Neural progenitor cell (in vitro differentiated cells): ENCODE measurements at regions not wholly inside any gene's neighbourhood (a gene's known extent, or its start where the extent isn't known, plus 50 kb on each side); places are given as distances from the start of the nearest gene placed in this dataset.

Experiments
- DNase-seq: peaks from one replicate; pipeline ENCODE4 v3.0.0-alpha.2; 2016; ENCODE audit warnings: low spot score
- H2AFZ ChIP-seq: fragments of 200-600 bp; sonication (generic); replicated peaks from 2 replicates; pipeline ENCODE4 v1.6.1; 2016; ENCODE audit warnings: antibody characterized with exemption
- H3F3A ChIP-seq: fragments of 200-600 bp; sonication (generic); 2 replicates; pipeline ENCODE4 v1.6.1; 2016; ENCODE audit warnings: antibody characterized with exemption, low read depth
- H3K27ac ChIP-seq: fragments of 200-600 bp; sonication (generic); 2 replicates; pipeline ENCODE4 v1.5.1; 2016; ENCODE audit warnings: mild to moderate bottlenecking
- H3K27me3 ChIP-seq: fragments of 200-600 bp; sonication (generic); 2 replicates; pipeline ENCODE4 v1.6.1; 2016; ENCODE audit warnings: mild to moderate bottlenecking, moderate library complexity
- H3K36me3 ChIP-seq: fragments of 200-600 bp; sonication (generic); 2 replicates; pipeline ENCODE4 v1.5.1; 2016
- H3K4me1 ChIP-seq: fragments of 200-600 bp; sonication (generic); 2 replicates; pipeline ENCODE4 v1.6.1; 2016; ENCODE audit warnings: mixed run types
- H3K4me2 ChIP-seq: fragments of 200-600 bp; sonication (generic); 2 replicates; pipeline ENCODE4 v1.6.1; 2016
- H3K4me3 ChIP-seq: fragments of 200-600 bp; sonication (generic); 2 replicates; pipeline ENCODE4 v1.5.1; 2016
- H3K79me2 ChIP-seq: fragments of 200-600 bp; sonication (generic); 2 replicates; pipeline ENCODE4 v1.6.1; 2016; ENCODE audit warnings: low read depth
- H3K9ac ChIP-seq: fragments of 200-600 bp; sonication (generic); 2 replicates; pipeline ENCODE4 v1.6.1; 2016
- H3K9me3 ChIP-seq: fragments of 200-600 bp; sonication (generic); 2 replicates; pipeline ENCODE4 v1.5.1; 2016; ENCODE audit warnings: low read depth
- H4K20me1 ChIP-seq: fragments of 200-600 bp; sonication (generic); 2 replicates; pipeline ENCODE4 v1.6.1; 2016; ENCODE audit warnings: low read depth
- H3K27ac Mint-ChIP-seq: 3 replicates; pipeline ENCODE4 v1.8.0; 2021; ENCODE audit warnings: mixed read lengths
- H3K27me3 Mint-ChIP-seq: 2 replicates; pipeline ENCODE4 v1.8.0; 2022; ENCODE audit warnings: low read depth, mild to moderate bottlenecking, inconsistent platforms, moderate library complexity, mixed read lengths; ENCODE audit not compliant: insufficient read depth
- H3K36me3 Mint-ChIP-seq: 3 replicates; pipeline ENCODE4 v1.8.0; 2021; ENCODE audit warnings: mixed read lengths
- H3K4me1 Mint-ChIP-seq: 3 replicates; pipeline ENCODE4 v1.8.0; 2021; ENCODE audit warnings: mixed read lengths
- H3K4me3 Mint-ChIP-seq: 3 replicates; pipeline ENCODE4 v1.8.0; 2021; ENCODE audit warnings: mild to moderate bottlenecking, moderate library complexity, mixed read lengths
- H3K9me3 Mint-ChIP-seq: 3 replicates; pipeline ENCODE4 v1.8.0; 2020; ENCODE audit warnings: mixed read lengths
- CTCF ChIP-seq: fragments of 200-600 bp; sonication (generic); IDR thresholded peaks from 2 replicates; pipeline ENCODE4 v1.5.1; 2017; ENCODE audit warnings: antibody characterized with exemption, mild to moderate bottlenecking
- EZH2 ChIP-seq: fragments of 200-600 bp; sonication (generic); IDR thresholded peaks from 2 replicates; pipeline ENCODE4 v1.6.1; 2017; ENCODE audit warnings: antibody characterized with exemption, mild to moderate bottlenecking, moderate library complexity
- EZH2phosphoT487 ChIP-seq: fragments of 200-600 bp; sonication (generic); IDR thresholded peaks from 2 replicates; pipeline ENCODE4 v1.6.1; 2017; ENCODE audit warnings: antibody characterized with exemption

GRCh38 chr6:18595774-18596530 lies 208.8 kb downstream of the RNF144B start:
- Histone ChIP-seq H3K36me3 (no peaks in the 10 kb centered on the region), H3F3A (no peaks in the 10 kb centered on the region), H4K20me1 (no peaks in the 10 kb centered on the region), H3K27me3 (no peaks in the 10 kb centered on the region), H3K9ac (no peak overlapping the region), H3K27ac (no peak overlapping the region), H3K4me1 (no peaks in the 10 kb centered on the region), H3K4me2 (no peak overlapping the region), H3K79me2 (no peaks in the 10 kb centered on the region), H3K9me3 (no peaks in the 10 kb centered on the region), H3K4me3 (no peak overlapping the region), H2AFZ (peak overlapping the region; percentile 81)
- no peaks in the 10 kb centered on the region for H3K9me3 Mint-ChIP-seq
- H3K27me3 Mint-ChIP-seq, result peaks cover 2% of the 10 kb centered on the region
- peaks cover 18% of the 10 kb centered on the region for H3K4me1 Mint-ChIP-seq
- H3K36me3 Mint-ChIP-seq, result no peaks in the 10 kb centered on the region
- peak; percentile 83 for DNase-seq
- H3K4me3 Mint-ChIP-seq, result no peak overlapping the region
- TF ChIP-seq EZH2phosphoT487, result no peak
- peak; percentile 96 for TF ChIP-seq CTCF
- no peak for TF ChIP-seq EZH2
- H3K27ac Mint-ChIP-seq, result no peak overlapping the region

GRCh38 chr6:18596531-18596835 lies 209.3 kb downstream of the RNF144B start:
- H4K20me1 ChIP-seq, result no peaks in the 10 kb centered on the region
- no peak overlapping the region for H3K4me2 ChIP-seq
- H3K9ac ChIP-seq, result no peak overlapping the region
- no peaks in the 10 kb centered on the region for H3K9me3 ChIP-seq
- no peak for TF ChIP-seq CTCF
- no peak for TF ChIP-seq EZH2
- no peak for TF ChIP-seq EZH2phosphoT487
- H3K27me3 ChIP-seq, result no peaks in the 10 kb centered on the region
- no peak for DNase-seq
- peak overlapping the region; percentile 81 for H2AFZ ChIP-seq
- no peaks in the 10 kb centered on the region for H3K9me3 Mint-ChIP-seq
- no peaks in the 10 kb centered on the region for H3K4me1 ChIP-seq
- no peaks in the 10 kb centered on the region for H3K36me3 Mint-ChIP-seq
- H3K27ac ChIP-seq, result no peak overlapping the region
- no peak overlapping the region for H3K4me3 Mint-ChIP-seq
- H3K79me2 ChIP-seq, result no peaks in the 10 kb centered on the region
- peaks cover 2% of the 10 kb centered on the region for H3K27me3 Mint-ChIP-seq
- peaks cover 18% of the 10 kb centered on the region for H3K4me1 Mint-ChIP-seq
- H3F3A ChIP-seq, result no peaks in the 10 kb centered on the region
- H3K4me3 ChIP-seq, result no peak overlapping the region
- no peaks in the 10 kb centered on the region for H3K36me3 ChIP-seq
- no peak overlapping the region for H3K27ac Mint-ChIP-seq

GRCh38 chr6:18598551-18599264 lies 211.6 kb downstream of the RNF144B start:
- DNase-seq, result no peak
- TF ChIP-seq EZH2phosphoT487, result no peak
- TF ChIP-seq CTCF, result no peak
- no peak for TF ChIP-seq EZH2
- Histone ChIP-seq H3K79me2 (no peaks in the 10 kb centered on the region), H3K27ac (no peak overlapping the region), H3K4me3 (no peak overlapping the region), H3K27me3 (no peaks in the 10 kb centered on the region), H3K36me3 (no peaks in the 10 kb centered on the region), H4K20me1 (no peaks in the 10 kb centered on the region), H3K9me3 (no peaks in the 10 kb centered on the region), H2AFZ (no peak overlapping the region), H3K4me1 (no peaks in the 10 kb centered on the region), H3K4me2 (no peak overlapping the region), H3K9ac (no peak overlapping the region), H3F3A (no peaks in the 10 kb centered on the region)
- H3K9me3 Mint-ChIP-seq, result no peaks in the 10 kb centered on the region
- peaks cover 18% of the 10 kb centered on the region for H3K4me1 Mint-ChIP-seq
- no peak overlapping the region for H3K4me3 Mint-ChIP-seq
- H3K27me3 Mint-ChIP-seq, result peaks cover 2% of the 10 kb centered on the region
- no peak overlapping the region for H3K27ac Mint-ChIP-seq
- H3K36me3 Mint-ChIP-seq, result no peaks in the 10 kb centered on the region
